ENCODE measurements at regions not wholly inside any gene's neighbourhood (a gene's known extent, or its start where the extent isn't known, plus 50 kb on each side); places are given as distances from the start of the nearest gene placed in this dataset.

GRCh38 chr1:238252033-238252802 is 361.5 kb upstream of the ZP4 start:
- TF ChIP-seq CTCF (IDR thresholded peaks at IDR 0.05; ENCODE audit: control insufficient read depth, extremely low read depth, insufficient read depth) = peak; percentile 82
- DNase-seq (ENCODE audit: low read depth) = peak; percentile 10
- H3K4me3 ChIP-seq (ENCODE audit: low read depth, low read length) = no peak overlapping the region

- TF ChIP-seq CTCF (IDR thresholded peaks at IDR 0.05; ENCODE audit: control insufficient read depth, extremely low read depth, insufficient read depth) = no peak
- H3K4me3 ChIP-seq (ENCODE audit: low read depth, low read length) = no peak overlapping the region
- no peak for DNase-seq (ENCODE audit: low read depth)
Observed at GRCh38 chr1:238248356-238248755, 357.6 kb upstream of the ZP4 start.

- no peak overlapping the region for H3K4me3 ChIP-seq (ENCODE audit: low read depth, low read length)
- DNase-seq (ENCODE audit: low read depth) = no peak
- no peak for TF ChIP-seq CTCF (IDR thresholded peaks at IDR 0.05; ENCODE audit: control insufficient read depth, extremely low read depth, insufficient read depth)
Observed at GRCh38 chr1:238242181-238242580, 351.5 kb upstream of the ZP4 start.

GRCh38 chr1:238241607-238242006 is 350.9 kb upstream of the ZP4 start:
- no peak overlapping the region for H3K4me3 ChIP-seq (ENCODE audit: low read depth, low read length)
- TF ChIP-seq CTCF (IDR thresholded peaks at IDR 0.05; ENCODE audit: control insufficient read depth, extremely low read depth, insufficient read depth) = no peak
- no peak for DNase-seq (ENCODE audit: low read depth)

GRCh38 chr1:238239343-238239742 is 348.6 kb upstream of the ZP4 start:
- no peak for TF ChIP-seq CTCF (IDR thresholded peaks at IDR 0.05; ENCODE audit: control insufficient read depth, extremely low read depth, insufficient read depth)
- DNase-seq (ENCODE audit: low read depth) = no peak
- H3K4me3 ChIP-seq (ENCODE audit: low read depth, low read length) = no peak overlapping the region

- no peak for DNase-seq (ENCODE audit: low read depth)
- no peak overlapping the region for H3K4me3 ChIP-seq (ENCODE audit: low read depth, low read length)
- no peak for TF ChIP-seq CTCF (IDR thresholded peaks at IDR 0.05; ENCODE audit: control insufficient read depth, extremely low read depth, insufficient read depth)
Observed at GRCh38 chr1:238233966-238234365, 343.2 kb upstream of the ZP4 start.
